ENCODE measurements at regions not wholly inside any gene's neighbourhood (a gene's known extent, or its start where the extent isn't known, plus 50 kb on each side); places are given as distances from the start of the nearest gene placed in this dataset.

- intact Hi-C loops (cut with DNase I): no loop called here
- no peak for TF ChIP-seq POLR2A (IDR thresholded peaks at IDR 0.05)
- no peak for TF ChIP-seq CTCF (IDR thresholded peaks at IDR 0.05)
- no peak for DNase-seq
- no peaks in the 10 kb centered on the region for H3K9me3 ChIP-seq
- H3K27me3 ChIP-seq: peaks cover 0 to 21% (median 0%) of the 10 kb centered on the region in 9 donors
- no peaks in the 10 kb centered on the region for H3K4me1 ChIP-seq
- 83 to 90% (median 87%) methylated on average over 5 of the region's 5 CpGs for WGBS, 4 donors
- H3K4me3 ChIP-seq: no peak overlapping the region
- ATAC-seq: no peak
- no peak overlapping the region for H3K27ac ChIP-seq
- no peaks in the 10 kb centered on the region for H3K36me3 ChIP-seq
Observed at GRCh38 chr12:126999352-126999751, 1267.6 kb upstream of the TMEM132C start.

GRCh38 chr12:127005406-127005805 lies 1261.6 kb upstream of the TMEM132C start:
- Histone ChIP-seq H3K9me3 (no peaks in the 10 kb centered on the region), H3K4me3 (no peak overlapping the region), H3K36me3 (no peaks in the 10 kb centered on the region), H3K27me3 (peaks cover 0 to 6% (median 0%) of the 10 kb centered on the region in 9 donors), H3K4me1 (no peaks in the 10 kb centered on the region), H3K27ac (no peak overlapping the region)
- ATAC-seq: no peak
- intact Hi-C loops (cut with DNase I): no loop called here
- WGBS, 4 donors: 79 to 97% (median 87%) methylated on average over 3 of the region's 3 CpGs
- no peak for DNase-seq
- TF ChIP-seq POLR2A (IDR thresholded peaks at IDR 0.05) (no peak), CTCF (IDR thresholded peaks at IDR 0.05) (no peak)

- Histone ChIP-seq H3K36me3 (no peaks in the 10 kb centered on the region), H3K4me1 (no peaks in the 10 kb centered on the region), H3K27me3 (peaks cover 0 to 12% (median 0%) of the 10 kb centered on the region in 9 donors), H3K9me3 (no peaks in the 10 kb centered on the region), H3K4me3 (no peak overlapping the region), H3K27ac (no peak overlapping the region)
- no peak for ATAC-seq
- intact Hi-C loops (cut with DNase I): no loop called here
- 75 to 86% (median 79%) methylated on average over 9 of the region's 9 CpGs for WGBS, 4 donors
- no peak for DNase-seq
- no peak for TF ChIP-seq POLR2A (IDR thresholded peaks at IDR 0.05)
- no peak for TF ChIP-seq CTCF (IDR thresholded peaks at IDR 0.05)
Observed at GRCh38 chr12:127006972-127007371, 1260.0 kb upstream of the TMEM132C start.

GRCh38 chr12:127008755-127009403 lies 1258.1 kb upstream of the TMEM132C start:
- Histone ChIP-seq H3K4me3 (no peak overlapping the region), H3K4me1 (no peaks in the 10 kb centered on the region), H3K36me3 (no peaks in the 10 kb centered on the region), H3K27me3 (peaks cover 0 to 12% (median 2%) of the 10 kb centered on the region in 9 donors), H3K9me3 (no peaks in the 10 kb centered on the region), H3K27ac (no peak overlapping the region)
- TF ChIP-seq POLR2A (IDR thresholded peaks at IDR 0.05) (no peak), CTCF (IDR thresholded peaks at IDR 0.05) (no peak)
- 69 to 83% (median 76%) methylated on average over 10 of the region's 10 CpGs for WGBS, 4 donors
- DNase-seq: no peak
- no peak for ATAC-seq
- intact Hi-C loops (cut with DNase I): no loop called here

All from heart left ventricle (tissue), 16 donors.